Hepatocyte (in vitro differentiated cells): ENCODE measurements at regions not wholly inside any gene's neighbourhood (a gene's known extent, or its start where the extent isn't known, plus 50 kb on each side); places are given as distances from the start of the nearest gene placed in this dataset.

Source experiments
- DNase-seq: peaks from one replicate; pipeline ENCODE4 v3.0.0-alpha.2; 2016; ENCODE audit warnings: low spot score
- H2AFZ ChIP-seq: fragments of 200-600 bp; sonication (generic); 2 replicates; pipeline ENCODE4 v1.6.0; 2016; ENCODE audit warnings: antibody characterized with exemption, mild to moderate bottlenecking
- H3K27ac ChIP-seq: fragments of 200-600 bp; sonication (generic); 2 replicates; pipeline ENCODE4 v1.5.1; 2016; ENCODE audit warnings: mild to moderate bottlenecking
- H3K27me3 ChIP-seq: fragments of 200-600 bp; sonication (generic); 2 replicates; pipeline ENCODE4 v1.6.1; 2016
- H3K36me3 ChIP-seq: fragments of 200-600 bp; sonication (generic); replicated peaks from 2 replicates; pipeline ENCODE4 v1.5.1; 2016; ENCODE audit warnings: low read depth; ENCODE audit not compliant: insufficient read depth
- H3K4me1 ChIP-seq: fragments of 200-600 bp; sonication (generic); 2 replicates; pipeline ENCODE4 v1.5.1; 2016; ENCODE audit warnings: mild to moderate bottlenecking, moderate library complexity; ENCODE audit not compliant: insufficient read depth
- H3K4me2 ChIP-seq: fragments of 200-600 bp; sonication (generic); 2 replicates; pipeline ENCODE4 v1.6.0; 2016
- H3K4me3 ChIP-seq: fragments of 200-600 bp; sonication (generic); 2 replicates; pipeline ENCODE4 v1.5.1; 2016; ENCODE audit warnings: mild to moderate bottlenecking
- H3K79me2 ChIP-seq: fragments of 200-600 bp; sonication (generic); 2 replicates; pipeline ENCODE4 v1.6.0; 2017; ENCODE audit warnings: mild to moderate bottlenecking
- H3K9me2 ChIP-seq: fragments of 200-600 bp; sonication (generic); replicated peaks from 2 replicates; pipeline ENCODE4 v1.6.0; 2017; ENCODE audit warnings: mild to moderate bottlenecking; ENCODE audit not compliant: insufficient read depth
- H3K9me3 ChIP-seq: fragments of 200-600 bp; sonication (generic); 2 replicates; pipeline ENCODE4 v1.5.1; 2016; ENCODE audit warnings: low read depth, mild to moderate bottlenecking
- H4K20me1 ChIP-seq: fragments of 200-600 bp; sonication (generic); 2 replicates; pipeline ENCODE4 v1.6.0; 2016; ENCODE audit warnings: mild to moderate bottlenecking; ENCODE audit not compliant: insufficient read depth, poor library complexity, severe bottlenecking
- CTCF ChIP-seq: fragments of 200-600 bp; sonication (generic); IDR thresholded peaks from 2 replicates; pipeline ENCODE4 v1.5.1; 2016; ENCODE audit warnings: antibody characterized with exemption, mild to moderate bottlenecking; ENCODE audit not compliant: poor library complexity
- EZH2 ChIP-seq: fragments of 200-600 bp; sonication (generic); IDR thresholded peaks from 2 replicates; pipeline ENCODE4 v1.6.1; 2016; ENCODE audit warnings: antibody characterized with exemption, mild to moderate bottlenecking, borderline replicate concordance
- EZH2phosphoT487 ChIP-seq: fragments of 200-600 bp; sonication (generic); IDR thresholded peaks from one replicate; pipeline ENCODE4 v1.6.1; 2018; ENCODE audit warnings: antibody characterized with exemption, mild to moderate bottlenecking, low read depth, moderate library complexity; ENCODE audit not compliant: unreplicated experiment, severe bottlenecking
- WGBS: methylation state at CpG from one replicate; pipeline ENCODE4 v1.1.6; 2016; ENCODE audit warnings: low lambda C conversion rate; ENCODE audit errors: missing lambda C conversion rate; 5-methylcytosine and 5-hydroxymethylcytosine counted together

GRCh38 chr4:188287169-188287894 is 148.1 kb downstream of the TRIML1 start:
- WGBS: 93% methylated on average over 11 of the region's 11 CpGs
- TF ChIP-seq CTCF: no peak
- no peak for TF ChIP-seq EZH2phosphoT487
- TF ChIP-seq EZH2: no peak
- no peaks in the 10 kb centered on the region for H4K20me1 ChIP-seq
- peaks cover 5% of the 10 kb centered on the region for H3K4me1 ChIP-seq
- no peaks in the 10 kb centered on the region for H3K79me2 ChIP-seq
- no peaks in the 10 kb centered on the region for H3K9me2 ChIP-seq
- no peak overlapping the region for H3K4me2 ChIP-seq
- no peak overlapping the region for H2AFZ ChIP-seq
- H3K9me3 ChIP-seq: no peaks in the 10 kb centered on the region
- DNase-seq: no peak
- peaks cover 3% of the 10 kb centered on the region for H3K27me3 ChIP-seq
- H3K27ac ChIP-seq: no peak overlapping the region
- no peaks in the 10 kb centered on the region for H3K36me3 ChIP-seq
- H3K4me3 ChIP-seq: no peak overlapping the region

- 82% methylated on average over 5 of the region's 5 CpGs for WGBS
- Histone ChIP-seq H3K4me1 (no peaks in the 10 kb centered on the region), H2AFZ (no peak overlapping the region), H3K4me2 (no peak overlapping the region), H3K27ac (no peak overlapping the region), H3K9me2 (no peaks in the 10 kb centered on the region), H3K9me3 (no peaks in the 10 kb centered on the region), H3K36me3 (no peaks in the 10 kb centered on the region), H3K27me3 (no peaks in the 10 kb centered on the region), H3K4me3 (no peak overlapping the region), H3K79me2 (no peaks in the 10 kb centered on the region), H4K20me1 (no peaks in the 10 kb centered on the region)
- no peak for DNase-seq
- TF ChIP-seq EZH2phosphoT487 (no peak), CTCF (no peak), EZH2 (no peak)
These were observed 150.4 kb downstream of the TRIML1 start for GRCh38 chr4:188289531-188290125.

GRCh38 chr4:188295899-188296298 is 156.7 kb downstream of the TRIML1 start:
- Histone ChIP-seq H3K4me3 (no peak overlapping the region), H3K27ac (no peak overlapping the region), H3K27me3 (no peaks in the 10 kb centered on the region), H3K4me2 (no peak overlapping the region), H3K4me1 (no peaks in the 10 kb centered on the region), H3K36me3 (no peaks in the 10 kb centered on the region), H3K9me2 (no peaks in the 10 kb centered on the region), H2AFZ (no peak overlapping the region), H4K20me1 (no peaks in the 10 kb centered on the region), H3K9me3 (no peaks in the 10 kb centered on the region), H3K79me2 (no peaks in the 10 kb centered on the region)
- no peak for DNase-seq
- WGBS: 100% methylated on average over 1 of the region's 1 CpG
- no peak for TF ChIP-seq CTCF
- TF ChIP-seq EZH2phosphoT487: no peak
- TF ChIP-seq EZH2: no peak
